OCI-LY7 (cell line): ENCODE measurements at regions not wholly inside any gene's neighbourhood (a gene's known extent, or its start where the extent isn't known, plus 50 kb on each side); places are given as distances from the start of the nearest gene placed in this dataset.

Source experiments
- BruUV-seq: library from RNA; stranded (reverse); fragments of 400-500 nt; replicated peaks from 2 replicates; lab custom pipeline; 2021; lab: Mats Ljungman, UMichigan
- CTCF ChIA-PET: fragments of 300-600 bp; sonication (Branson Sonifier 250); formaldehyde crosslinking; loops from one replicate; lab custom pipeline; 2022; ENCODE audit warnings: antibody characterized with exemption; ENCODE audit not compliant: unreplicated experiment; lab: Charles Lee
- POLR2A ChIA-PET: fragments of 300-600 bp; sonication (Branson Sonifier 250); formaldehyde crosslinking; loops from one replicate; lab custom pipeline; 2022; ENCODE audit warnings: antibody characterized with exemption; lab: Charles Lee
- DNase-seq: peaks from one replicate; pipeline ENCODE4 v3.0.0-alpha.2; 2015; ENCODE audit warnings: low spot score
- H2AFZ ChIP-seq: fragments of 200-600 bp; sonication (generic), shearing (Covaris generic); 2 replicates; pipeline ENCODE4 v1.6.1; 2014; ENCODE audit warnings: mild to moderate bottlenecking, antibody characterized with exemption, low read length, moderate library complexity
- H3K27ac ChIP-seq: fragments of 200-600 bp; sonication (generic); 2 replicates; pipeline ENCODE4 v1.5.1; 2014; ENCODE audit warnings: mixed run types, low read depth, mild to moderate bottlenecking, moderate library complexity, low read length, inconsistent platforms; ENCODE audit not compliant: poor library complexity, severe bottlenecking
- H3K36me3 ChIP-seq: fragments of 200-600 bp; sonication (generic); 2 replicates; pipeline ENCODE4 v1.6.1; 2014; ENCODE audit warnings: mild to moderate bottlenecking, antibody characterized with exemption, low read length, moderate library complexity, mixed read lengths; ENCODE audit not compliant: insufficient read depth
- H3K4me1 ChIP-seq: fragments of 200-600 bp; sonication (generic); 2 replicates; pipeline ENCODE4 v1.5.1; 2014; ENCODE audit warnings: mild to moderate bottlenecking, low read length; ENCODE audit not compliant: insufficient read depth, poor library complexity, severe bottlenecking
- H3K4me2 ChIP-seq: fragments of 200-600 bp; sonication (generic); 2 replicates; pipeline ENCODE4 v1.6.1; 2014; ENCODE audit warnings: mild to moderate bottlenecking, low read length
- H3K4me3 ChIP-seq: fragments of 200-600 bp; sonication (generic); 2 replicates; pipeline ENCODE4 v1.5.1; 2014; ENCODE audit warnings: mild to moderate bottlenecking, low read depth, low read length; ENCODE audit not compliant: poor library complexity, severe bottlenecking
- H3K79me2 ChIP-seq: fragments of 200-600 bp; sonication (generic); 2 replicates; pipeline ENCODE4 v1.6.1; 2016; ENCODE audit warnings: low read depth, mild to moderate bottlenecking, low read length, moderate library complexity, mixed read lengths; ENCODE audit not compliant: insufficient read depth
- H3K9me2 ChIP-seq: fragments of 200-600 bp; sonication (generic); 2 replicates; pipeline ENCODE4 v1.6.1; 2016; ENCODE audit warnings: mild to moderate bottlenecking, low read length, mixed read lengths; ENCODE audit not compliant: insufficient read depth
- H3K9me3 ChIP-seq: fragments of 200-600 bp; sonication (generic); 2 replicates; pipeline ENCODE4 v1.6.1; 2014; ENCODE audit warnings: mild to moderate bottlenecking, mixed run types, low read length, mixed read lengths
- H4K20me1 ChIP-seq: fragments of 200-600 bp; sonication (generic); 2 replicates; pipeline ENCODE4 v1.6.1; 2014; ENCODE audit warnings: mild to moderate bottlenecking, antibody characterized with exemption, low read length, moderate library complexity, mixed read lengths; ENCODE audit not compliant: insufficient read depth
- EZH2phosphoT487 ChIP-seq: fragments of 200-600 bp; sonication (generic); IDR thresholded peaks from 2 replicates; pipeline ENCODE4 v1.6.1; 2018; ENCODE audit warnings: low read depth, borderline replicate concordance, mild to moderate bottlenecking, mixed run types, antibody characterized with exemption, low read length, moderate library complexity, mixed read lengths
- intact Hi-C: fragments of 100-400 bp; cut with micrococcal nuclease; formaldehyde crosslinking; loops from one replicate; pipeline ENCODE4 v1.10.0; 2022; ENCODE audit not compliant: unreplicated experiment
- TF ChIP-seq, protein P1 (sequence below): fragments of 200-600 bp; sonication (generic); conservative IDR thresholded peaks from 2 replicates; pipeline ENCODE4 v1.5.1; 2014; ENCODE audit warnings: mild to moderate bottlenecking, antibody characterized with exemption, low read length, moderate library complexity, mixed read lengths

DNA sequence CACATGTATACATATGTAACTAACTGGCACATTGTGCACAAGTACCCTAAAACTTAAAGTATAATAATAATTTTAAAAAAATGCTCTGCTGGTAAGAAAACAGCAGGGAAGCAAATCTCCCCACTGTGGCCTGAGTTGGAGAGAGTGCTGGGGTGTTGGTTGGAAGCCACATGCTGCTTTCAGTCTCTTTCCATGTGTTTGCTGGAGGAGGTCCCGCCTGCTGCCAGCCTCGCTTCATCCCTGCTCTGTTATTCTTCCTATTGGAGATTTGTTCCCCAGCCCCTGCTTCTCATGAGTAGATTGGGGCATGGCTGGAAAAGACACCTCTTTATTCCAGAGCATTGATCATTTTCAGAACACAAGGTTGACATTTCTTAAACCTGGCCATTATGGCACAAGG is 230.5 kb downstream of the FGF9 start:
- no peaks in the 10 kb centered on the region for H4K20me1 ChIP-seq
- intact Hi-C loops = no loop called here
- no peak for TF ChIP-seq EZH2phosphoT487
- TF ChIP-seq, protein P1, sequence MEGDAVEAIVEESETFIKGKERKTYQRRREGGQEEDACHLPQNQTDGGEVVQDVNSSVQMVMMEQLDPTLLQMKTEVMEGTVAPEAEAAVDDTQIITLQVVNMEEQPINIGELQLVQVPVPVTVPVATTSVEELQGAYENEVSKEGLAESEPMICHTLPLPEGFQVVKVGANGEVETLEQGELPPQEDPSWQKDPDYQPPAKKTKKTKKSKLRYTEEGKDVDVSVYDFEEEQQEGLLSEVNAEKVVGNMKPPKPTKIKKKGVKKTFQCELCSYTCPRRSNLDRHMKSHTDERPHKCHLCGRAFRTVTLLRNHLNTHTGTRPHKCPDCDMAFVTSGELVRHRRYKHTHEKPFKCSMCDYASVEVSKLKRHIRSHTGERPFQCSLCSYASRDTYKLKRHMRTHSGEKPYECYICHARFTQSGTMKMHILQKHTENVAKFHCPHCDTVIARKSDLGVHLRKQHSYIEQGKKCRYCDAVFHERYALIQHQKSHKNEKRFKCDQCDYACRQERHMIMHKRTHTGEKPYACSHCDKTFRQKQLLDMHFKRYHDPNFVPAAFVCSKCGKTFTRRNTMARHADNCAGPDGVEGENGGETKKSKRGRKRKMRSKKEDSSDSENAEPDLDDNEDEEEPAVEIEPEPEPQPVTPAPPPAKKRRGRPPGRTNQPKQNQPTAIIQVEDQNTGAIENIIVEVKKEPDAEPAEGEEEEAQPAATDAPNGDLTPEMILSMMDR = no peak
- no peak overlapping the region for H3K4me2 ChIP-seq
- H3K9me2 ChIP-seq = no peaks in the 10 kb centered on the region
- H3K36me3 ChIP-seq = no peaks in the 10 kb centered on the region
- DNase-seq = no peak
- CTCF ChIA-PET = no interaction called here
- H3K4me1 ChIP-seq = no peaks in the 10 kb centered on the region
- no peak overlapping the region for H3K27ac ChIP-seq
- no peaks in the 10 kb centered on the region for H3K79me2 ChIP-seq
- POLR2A ChIA-PET = no interaction called here
- no peak overlapping the region for H2AFZ ChIP-seq
- H3K4me3 ChIP-seq = no peak overlapping the region
- no TSS peak for BruUV-seq
- no peaks in the 10 kb centered on the region for H3K9me3 ChIP-seq

DNA sequence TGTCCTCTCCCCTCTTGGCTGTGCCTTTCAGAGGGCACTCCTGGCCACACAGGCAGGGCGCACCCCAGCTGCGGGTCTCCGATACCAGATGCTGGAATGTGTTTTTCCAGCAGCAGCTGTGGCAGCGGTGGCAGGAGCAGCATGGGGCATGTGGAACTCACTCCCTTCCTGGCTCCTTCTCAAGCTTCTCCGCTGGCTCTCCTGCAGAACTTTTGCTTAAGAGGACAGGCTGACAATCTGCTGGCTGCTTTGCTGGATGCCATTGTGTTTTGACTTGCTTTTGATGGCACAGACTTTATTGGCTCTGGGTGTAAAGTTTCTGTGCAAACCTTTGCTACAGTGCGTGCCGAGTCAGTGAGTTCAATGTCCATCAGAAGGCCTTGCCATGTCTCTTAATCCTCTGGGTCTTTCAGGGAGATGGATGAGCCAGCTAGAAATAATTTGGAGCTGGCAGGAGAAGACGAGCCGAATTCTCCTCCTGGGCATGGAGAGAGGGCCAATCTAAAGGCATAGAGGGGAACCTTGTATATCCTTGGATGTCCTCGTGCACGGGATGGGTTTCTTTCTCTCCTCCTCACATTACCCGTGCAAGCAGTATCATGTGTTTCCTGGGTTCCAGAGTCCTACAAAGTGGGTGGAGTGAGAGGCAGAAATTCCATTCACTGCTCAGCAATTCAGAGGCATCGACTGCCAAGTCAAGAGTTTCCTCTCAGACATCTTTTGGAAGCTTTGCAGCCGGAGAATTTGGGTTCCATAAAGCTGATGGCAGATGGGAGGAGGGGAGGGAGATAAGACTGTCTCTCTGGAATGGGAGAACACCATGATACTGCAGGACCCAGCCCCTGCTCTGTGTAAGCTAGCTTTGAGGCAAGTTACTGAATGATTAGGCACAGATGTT is 231.2 kb downstream of the FGF9 start:
- no peak for DNase-seq
- no peak overlapping the region for H2AFZ ChIP-seq
- no peaks in the 10 kb centered on the region for H4K20me1 ChIP-seq
- CTCF ChIA-PET = no interaction called here
- no TSS peak for BruUV-seq
- H3K9me2 ChIP-seq = no peaks in the 10 kb centered on the region
- TF ChIP-seq, protein P1 = no peak
- TF ChIP-seq EZH2phosphoT487 = no peak
- no peak overlapping the region for H3K4me2 ChIP-seq
- H3K36me3 ChIP-seq = no peaks in the 10 kb centered on the region
- intact Hi-C loops = no loop called here
- H3K27ac ChIP-seq = no peak overlapping the region
- no peak overlapping the region for H3K4me3 ChIP-seq
- no peaks in the 10 kb centered on the region for H3K9me3 ChIP-seq
- H3K4me1 ChIP-seq = no peaks in the 10 kb centered on the region
- H3K79me2 ChIP-seq = no peaks in the 10 kb centered on the region
- POLR2A ChIA-PET = no interaction called here

DNA sequence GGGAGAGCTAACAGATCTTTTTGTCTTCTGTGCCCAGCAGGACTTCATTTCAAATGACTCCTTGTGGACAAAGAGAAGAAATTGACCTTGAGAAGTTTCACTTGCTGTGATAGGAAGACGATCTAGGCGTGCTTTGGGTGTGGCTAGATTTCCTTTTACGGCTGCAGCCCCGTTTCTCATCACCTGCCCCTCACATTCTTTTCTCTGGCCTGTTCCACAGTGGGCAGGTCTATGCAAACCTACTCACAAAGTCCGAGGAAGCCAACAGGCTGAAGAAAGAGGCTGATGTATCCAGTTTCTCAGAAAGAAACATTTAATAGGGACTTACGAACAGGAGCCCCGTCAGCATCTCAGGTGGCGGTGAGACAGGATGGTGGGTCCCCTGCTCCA is 231.8 kb downstream of the FGF9 start:
- ChIA-PET CTCF (no interaction called here), POLR2A (no interaction called here)
- Histone ChIP-seq H3K9me2 (no peaks in the 10 kb centered on the region), H3K36me3 (no peaks in the 10 kb centered on the region), H3K4me3 (no peak overlapping the region), H3K4me2 (no peak overlapping the region), H2AFZ (no peak overlapping the region), H3K4me1 (no peaks in the 10 kb centered on the region), H3K27ac (no peak overlapping the region), H3K9me3 (no peaks in the 10 kb centered on the region), H4K20me1 (no peaks in the 10 kb centered on the region), H3K79me2 (no peaks in the 10 kb centered on the region)
- BruUV-seq = no TSS peak
- DNase-seq = no peak
- TF ChIP-seq EZH2phosphoT487 = no peak
- TF ChIP-seq, protein P1 = no peak
- intact Hi-C loops = no loop called here
